HG03159 (cell line): ENCODE measurements at regions not wholly inside any gene's neighbourhood (a gene's known extent, or its start where the extent isn't known, plus 50 kb on each side); places are given as distances from the start of the nearest gene placed in this dataset.

Experiments used
- ATAC-seq: cut with Tn5 transposase; IDR thresholded peaks from one replicate; pipeline ENCODE4 v1.9.1; 2021; ENCODE audit warnings: mild to moderate bottlenecking, moderate library complexity; ENCODE audit not compliant: unreplicated experiment

GRCh38 chr13:80133631-80134261, 207.2 kb downstream of the SPRY2 start:
- ATAC-seq, result no peak

- no peak for ATAC-seq
Measured at GRCh38 chr13:80132741-80133601, 208.0 kb downstream of the SPRY2 start.

- no peak for ATAC-seq
Measured at GRCh38 chr13:80131204-80131603, 209.7 kb downstream of the SPRY2 start.

- no peak for ATAC-seq
Measured at GRCh38 chr13:80126389-80127068, 214.4 kb downstream of the SPRY2 start.

- ATAC-seq, result no peak
Measured at GRCh38 chr13:80123945-80124344, 217.0 kb downstream of the SPRY2 start.

GRCh38 chr13:80121038-80121437, 219.9 kb downstream of the SPRY2 start:
- peak; percentile 58 for ATAC-seq

GRCh38 chr13:80118506-80118905, 222.4 kb downstream of the SPRY2 start:
- ATAC-seq, result no peak

- ATAC-seq, result no peak
Measured at GRCh38 chr13:80118099-80118498, 222.8 kb downstream of the SPRY2 start.

- no peak for ATAC-seq
Measured at GRCh38 chr13:80117515-80117914, 223.4 kb downstream of the SPRY2 start.

GRCh38 chr13:80116107-80116506, 224.8 kb downstream of the SPRY2 start:
- no peak for ATAC-seq

GRCh38 chr13:80115616-80116015, 225.3 kb downstream of the SPRY2 start:
- no peak for ATAC-seq

- ATAC-seq, result no peak
Measured at GRCh38 chr13:80113714-80114454, 227.0 kb downstream of the SPRY2 start.

GRCh38 chr13:80109303-80109702, 231.6 kb downstream of the SPRY2 start:
- no peak for ATAC-seq

- no peak for ATAC-seq
Measured at GRCh38 chr13:80105350-80105749, 235.6 kb downstream of the SPRY2 start.

GRCh38 chr13:80101040-80101439, 239.9 kb downstream of the SPRY2 start:
- ATAC-seq, result no peak

- ATAC-seq, result no peak
Measured at GRCh38 chr13:80100636-80101035, 240.3 kb downstream of the SPRY2 start.

- ATAC-seq, result no peak
Measured at GRCh38 chr13:80097561-80097960, 243.4 kb downstream of the SPRY2 start.

- no peak for ATAC-seq
Measured at GRCh38 chr13:80096383-80096782, 244.5 kb downstream of the SPRY2 start.

- no peak for ATAC-seq
Measured at GRCh38 chr13:80094526-80094925, 246.4 kb downstream of the SPRY2 start.

GRCh38 chr13:80093888-80094287, 247.0 kb downstream of the SPRY2 start:
- no peak for ATAC-seq

GRCh38 chr13:80086304-80086721, 254.6 kb downstream of the SPRY2 start:
- no peak for ATAC-seq
